Neutrophil (primary cell): ENCODE measurements at regions not wholly inside any gene's neighbourhood (a gene's known extent, or its start where the extent isn't known, plus 50 kb on each side); places are given as distances from the start of the nearest gene placed in this dataset.

Source experiments
- H3K27ac ChIP-seq: fragments of 200-600 bp; sonication (generic); 2 replicates; pipeline ENCODE4 v1.5.1; 2016; ENCODE audit warnings: mild to moderate bottlenecking, moderate library complexity
- H3K27me3 ChIP-seq: fragments of 200-600 bp; sonication (generic); 2 replicates; pipeline ENCODE4 v1.6.0; 2016; ENCODE audit warnings: mild to moderate bottlenecking
- H3K36me3 ChIP-seq: fragments of 200-600 bp; sonication (generic); 2 replicates; pipeline ENCODE4 v1.5.1; 2017
- H3K4me1 ChIP-seq, 2 experiments: fragments of 200-600 bp in 1 of 2; sonication (generic) in 1 of 2; 1 replicate in 1 of 2; 2 replicates in 1 of 2; pipeline versions ENCODE4 v1.5.1 to v1.6.1; 2013 to 2016; ENCODE audit warnings: low read depth in 1 of 2, low read length in 1 of 2, mild to moderate bottlenecking in 1 of 2, moderate library complexity in 1 of 2; ENCODE audit not compliant: control insufficient read depth in 1 of 2, insufficient read depth in 1 of 2
- H3K4me3 ChIP-seq, 2 experiments: fragments of 200-600 bp in 1 of 2; sonication (generic) in 1 of 2; 1 replicate in 1 of 2; 2 replicates in 1 of 2; pipeline ENCODE4 v1.5.1; 2013 to 2016; ENCODE audit warnings: low read depth in 1 of 2, low read length in 1 of 2, mild to moderate bottlenecking in 1 of 2, moderate library complexity in 1 of 2
- H3K9me3 ChIP-seq: fragments of 200-600 bp; sonication (generic); 2 replicates; pipeline ENCODE4 v1.5.1; 2016
- CTCF ChIP-seq: fragments of 200-600 bp; sonication (generic); IDR thresholded peaks from 2 replicates; pipeline ENCODE4 v1.5.1; 2016; ENCODE audit warnings: antibody characterized with exemption

DNA sequence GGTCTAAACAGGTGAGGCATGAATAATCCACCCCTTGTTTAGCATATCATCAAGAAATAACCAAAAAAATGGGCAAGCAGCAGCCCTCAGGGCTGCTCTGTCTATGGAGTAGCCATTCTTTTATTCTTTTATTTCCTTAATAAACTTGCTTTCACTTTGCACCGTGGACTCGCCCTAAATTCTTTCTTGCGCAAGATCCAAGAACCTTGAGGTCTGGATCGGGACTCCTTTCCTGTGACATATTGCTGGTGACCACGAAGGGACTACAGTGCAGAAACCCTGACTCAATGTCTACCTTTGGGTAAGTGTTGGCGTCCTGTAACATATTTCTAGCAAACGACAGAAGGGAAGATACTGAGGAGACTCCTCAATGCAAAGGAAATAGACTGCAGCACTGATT lies 1099.2 kb downstream of the FAM181B start:
- Histone ChIP-seq H3K27ac (no peak overlapping the region), H3K9me3 (no peaks in the 10 kb centered on the region), H3K36me3 (no peaks in the 10 kb centered on the region), H3K27me3 (no peaks in the 10 kb centered on the region), H3K4me1 (no peaks in the 10 kb centered on the region), H3K4me3 (no peak overlapping the region)
- TF ChIP-seq CTCF: no peak

GRCh38 chr11:81602508-81602907 lies 1131.2 kb downstream of the FAM181B start:
- Histone ChIP-seq H3K36me3 (no peaks in the 10 kb centered on the region), H3K9me3 (no peaks in the 10 kb centered on the region), H3K4me3 (no peak overlapping the region), H3K27ac (no peak overlapping the region), H3K4me1 (no peaks in the 10 kb centered on the region), H3K27me3 (no peaks in the 10 kb centered on the region)
- TF ChIP-seq CTCF: no peak

GRCh38 chr11:81596704-81597103 lies 1137.0 kb downstream of the FAM181B start:
- no peaks in the 10 kb centered on the region for H3K4me1 ChIP-seq
- no peak for TF ChIP-seq CTCF
- H3K4me3 ChIP-seq: no peak overlapping the region
- no peaks in the 10 kb centered on the region for H3K9me3 ChIP-seq
- H3K27me3 ChIP-seq: no peaks in the 10 kb centered on the region
- no peak overlapping the region for H3K27ac ChIP-seq
- H3K36me3 ChIP-seq: no peaks in the 10 kb centered on the region

- no peaks in the 10 kb centered on the region for H3K9me3 ChIP-seq
- TF ChIP-seq CTCF: no peak
- no peak overlapping the region for H3K4me3 ChIP-seq
- no peak overlapping the region for H3K27ac ChIP-seq
- no peaks in the 10 kb centered on the region for H3K4me1 ChIP-seq
- H3K36me3 ChIP-seq: no peaks in the 10 kb centered on the region
- H3K27me3 ChIP-seq: no peaks in the 10 kb centered on the region
Measured at GRCh38 chr11:81585390-81585933, 1148.2 kb downstream of the FAM181B start.

DNA sequence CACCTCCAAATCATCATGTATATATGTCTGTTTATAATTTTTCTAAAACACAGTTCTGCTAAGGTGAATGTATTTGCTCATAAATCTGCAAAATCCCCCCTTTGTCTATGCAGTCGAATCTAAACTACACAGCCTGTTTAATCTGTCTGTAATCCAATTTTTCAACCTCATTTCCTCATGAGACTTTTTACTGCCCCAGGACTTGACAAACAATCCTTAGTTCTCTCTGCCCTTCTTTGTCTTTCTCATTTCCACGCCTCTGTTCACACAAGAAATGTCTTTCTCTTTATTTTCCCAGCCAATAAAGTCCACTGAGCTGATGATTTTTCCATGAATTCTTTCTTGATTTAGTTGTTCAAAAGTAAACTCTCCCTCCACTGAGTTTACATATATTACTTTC lies 1154.3 kb downstream of the FAM181B start:
- Histone ChIP-seq H3K4me3 (no peak overlapping the region), H3K36me3 (no peaks in the 10 kb centered on the region), H3K27ac (no peak overlapping the region), H3K9me3 (no peaks in the 10 kb centered on the region), H3K27me3 (no peaks in the 10 kb centered on the region), H3K4me1 (no peaks in the 10 kb centered on the region)
- TF ChIP-seq CTCF: no peak

DNA sequence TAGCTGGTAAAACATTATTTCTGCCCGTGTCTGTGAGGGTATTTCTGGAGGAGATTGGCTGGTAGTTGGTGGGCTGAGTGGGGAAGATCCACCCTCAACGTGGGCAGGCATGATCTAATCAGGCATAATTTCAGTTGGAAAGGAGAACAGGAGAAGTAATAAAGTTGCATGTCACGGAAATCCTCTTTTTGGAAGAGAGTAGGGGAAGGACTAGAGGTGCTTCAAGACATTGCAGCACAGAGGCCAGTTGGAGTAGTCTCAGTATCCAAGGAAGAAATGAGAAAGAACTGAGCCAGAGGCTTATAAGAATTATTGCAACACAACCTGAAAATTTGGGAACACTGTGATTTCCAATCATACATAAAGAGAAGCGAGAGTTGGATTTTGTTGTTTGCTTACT lies 1155.1 kb downstream of the FAM181B start:
- Histone ChIP-seq H3K4me3 (no peak overlapping the region), H3K9me3 (no peaks in the 10 kb centered on the region), H3K27ac (no peak overlapping the region), H3K36me3 (no peaks in the 10 kb centered on the region), H3K4me1 (no peaks in the 10 kb centered on the region), H3K27me3 (no peaks in the 10 kb centered on the region)
- no peak for TF ChIP-seq CTCF
